Ishikawa (cell line): ENCODE measurements at regions not wholly inside any gene's neighbourhood (a gene's known extent, or its start where the extent isn't known, plus 50 kb on each side); places are given as distances from the start of the nearest gene placed in this dataset.

Experiments used
- CEBPB ChIP-seq: IDR thresholded peaks from 2 replicates; pipeline ENCODE4 v1.6.1; 2012
- CREB1 ChIP-seq: IDR thresholded peaks from 2 replicates; pipeline ENCODE4 v1.6.1; 2012; ENCODE audit warnings: low read depth
- EGR1 ChIP-seq: IDR thresholded peaks from 2 replicates; pipeline ENCODE4 v1.6.1; 2012
- EP300 ChIP-seq: IDR thresholded peaks from 2 replicates; pipeline ENCODE4 v1.6.1; 2012; ENCODE audit warnings: borderline replicate concordance
- FOXM1 ChIP-seq: IDR thresholded peaks from 2 replicates; pipeline ENCODE4 v1.6.1; 2012; ENCODE audit warnings: low read depth, borderline replicate concordance
- MAX ChIP-seq: IDR thresholded peaks from 2 replicates; pipeline ENCODE4 v1.6.1; 2012
- NFIC ChIP-seq: IDR thresholded peaks from 2 replicates; pipeline ENCODE4 v1.6.1; 2012
- RAD21 ChIP-seq: IDR thresholded peaks from 2 replicates; pipeline ENCODE4 v1.6.1; 2012; ENCODE audit warnings: low read depth
- TAF1 ChIP-seq: IDR thresholded peaks from 2 replicates; pipeline ENCODE4 v1.6.1; 2012; ENCODE audit warnings: low read depth, mild to moderate bottlenecking
- TCF12 ChIP-seq: IDR thresholded peaks from 2 replicates; pipeline ENCODE4 v1.6.1; 2012; ENCODE audit warnings: low read depth
- TEAD4 ChIP-seq: IDR thresholded peaks from 2 replicates; pipeline ENCODE4 v1.6.1; 2012
- USF1 ChIP-seq: IDR thresholded peaks from 2 replicates; pipeline ENCODE4 v1.6.1; 2012
- YY1 ChIP-seq: IDR thresholded peaks from 2 replicates; pipeline ENCODE4 v1.6.1; 2012; ENCODE audit warnings: low read depth
- ZBTB7A ChIP-seq: IDR thresholded peaks from 2 replicates; pipeline ENCODE4 v1.6.1; 2012; ENCODE audit warnings: low read depth
- TF ChIP-seq, protein P1 (sequence below): IDR thresholded peaks from 2 replicates; pipeline ENCODE4 v1.6.1; 2012; ENCODE audit warnings: low read depth, mild to moderate bottlenecking

GRCh38 chr3:137242836-137243400, 285.1 kb downstream of the IL20RB start:
- TF ChIP-seq YY1 (no peak), FOXM1 (no peak), ZBTB7A (no peak), EGR1 (no peak), CREB1 (no peak), CEBPB (no peak), MAX (no peak), RAD21 (no peak), USF1 (no peak), TCF12 (no peak), EP300 (no peak), NFIC (no peak), TAF1 (no peak), TEAD4 (no peak)
- TF ChIP-seq, protein P1, sequence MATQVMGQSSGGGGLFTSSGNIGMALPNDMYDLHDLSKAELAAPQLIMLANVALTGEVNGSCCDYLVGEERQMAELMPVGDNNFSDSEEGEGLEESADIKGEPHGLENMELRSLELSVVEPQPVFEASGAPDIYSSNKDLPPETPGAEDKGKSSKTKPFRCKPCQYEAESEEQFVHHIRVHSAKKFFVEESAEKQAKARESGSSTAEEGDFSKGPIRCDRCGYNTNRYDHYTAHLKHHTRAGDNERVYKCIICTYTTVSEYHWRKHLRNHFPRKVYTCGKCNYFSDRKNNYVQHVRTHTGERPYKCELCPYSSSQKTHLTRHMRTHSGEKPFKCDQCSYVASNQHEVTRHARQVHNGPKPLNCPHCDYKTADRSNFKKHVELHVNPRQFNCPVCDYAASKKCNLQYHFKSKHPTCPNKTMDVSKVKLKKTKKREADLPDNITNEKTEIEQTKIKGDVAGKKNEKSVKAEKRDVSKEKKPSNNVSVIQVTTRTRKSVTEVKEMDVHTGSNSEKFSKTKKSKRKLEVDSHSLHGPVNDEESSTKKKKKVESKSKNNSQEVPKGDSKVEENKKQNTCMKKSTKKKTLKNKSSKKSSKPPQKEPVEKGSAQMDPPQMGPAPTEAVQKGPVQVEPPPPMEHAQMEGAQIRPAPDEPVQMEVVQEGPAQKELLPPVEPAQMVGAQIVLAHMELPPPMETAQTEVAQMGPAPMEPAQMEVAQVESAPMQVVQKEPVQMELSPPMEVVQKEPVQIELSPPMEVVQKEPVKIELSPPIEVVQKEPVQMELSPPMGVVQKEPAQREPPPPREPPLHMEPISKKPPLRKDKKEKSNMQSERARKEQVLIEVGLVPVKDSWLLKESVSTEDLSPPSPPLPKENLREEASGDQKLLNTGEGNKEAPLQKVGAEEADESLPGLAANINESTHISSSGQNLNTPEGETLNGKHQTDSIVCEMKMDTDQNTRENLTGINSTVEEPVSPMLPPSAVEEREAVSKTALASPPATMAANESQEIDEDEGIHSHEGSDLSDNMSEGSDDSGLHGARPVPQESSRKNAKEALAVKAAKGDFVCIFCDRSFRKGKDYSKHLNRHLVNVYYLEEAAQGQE = no peak

DNA sequence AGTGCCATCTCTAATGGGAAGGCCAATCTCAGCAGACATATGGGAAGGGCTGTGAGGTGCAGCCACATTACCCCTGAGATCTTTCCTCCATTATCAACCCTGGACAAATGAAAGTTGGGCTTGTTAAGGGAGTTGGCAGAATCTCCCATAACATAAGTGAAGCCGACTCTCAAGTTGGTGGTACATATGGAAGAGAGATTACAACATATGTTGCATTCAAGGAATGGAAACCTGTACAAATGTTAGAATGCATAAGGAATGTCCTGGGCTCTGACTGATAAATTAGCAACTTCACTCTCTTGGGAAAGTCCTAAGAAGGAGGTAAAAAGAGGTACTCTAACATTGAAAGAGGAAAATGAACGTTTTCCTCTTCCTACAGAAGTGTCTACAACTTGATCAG, 288.7 kb downstream of the IL20RB start:
- no peak for TF ChIP-seq ZBTB7A
- no peak for TF ChIP-seq TAF1
- TF ChIP-seq, protein P1 = no peak
- no peak for TF ChIP-seq NFIC
- TF ChIP-seq CEBPB = no peak
- TF ChIP-seq TCF12 = no peak
- TF ChIP-seq TEAD4 = no peak
- TF ChIP-seq FOXM1 = no peak

DNA sequence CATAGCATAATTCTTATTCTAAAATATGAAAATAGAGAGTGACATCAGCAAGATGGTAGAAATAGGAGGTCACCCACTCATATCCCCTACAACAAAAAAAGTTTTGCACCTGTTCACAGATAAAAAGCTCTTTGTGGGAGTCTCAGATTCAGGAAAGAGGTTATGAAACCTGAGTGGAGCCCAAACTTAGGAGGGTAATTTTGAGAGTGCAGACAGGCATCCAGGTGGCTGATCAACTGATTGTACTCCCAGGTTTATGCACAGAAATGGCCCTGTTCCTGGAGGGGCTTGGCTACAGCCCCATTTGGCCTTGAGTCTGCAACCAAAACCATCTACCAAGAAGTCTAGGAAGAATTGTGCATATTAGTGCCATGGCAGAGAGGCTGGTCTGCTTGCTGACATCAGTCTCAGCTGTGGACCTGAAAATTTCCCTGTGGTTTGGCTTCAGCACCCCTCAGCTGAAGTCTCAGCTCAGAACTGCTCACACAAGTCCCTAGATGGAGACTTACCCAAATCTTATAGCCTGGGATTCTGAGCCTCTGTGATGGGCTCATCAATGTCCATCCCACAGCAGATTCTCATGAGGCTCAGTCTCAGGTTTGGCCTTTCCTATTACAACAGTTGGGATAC, 291.6 kb downstream of the IL20RB start:
- TF ChIP-seq MAX (no peak), TCF12 (no peak), YY1 (no peak), NFIC (no peak), USF1 (no peak)

- no peak for TF ChIP-seq ZBTB7A
- no peak for TF ChIP-seq EGR1
- TF ChIP-seq EP300 = no peak
- TF ChIP-seq TEAD4 = no peak
- TF ChIP-seq MAX = no peak
- no peak for TF ChIP-seq RAD21
- no peak for TF ChIP-seq USF1
- no peak for TF ChIP-seq YY1
Measured at GRCh38 chr3:137259089-137259488, 301.3 kb downstream of the IL20RB start.

- TF ChIP-seq ZBTB7A (no peak), TCF12 (no peak), NFIC (no peak), TAF1 (no peak), EP300 (no peak), MAX (no peak), EGR1 (no peak), TEAD4 (no peak), FOXM1 (no peak), USF1 (no peak), CEBPB (no peak), RAD21 (no peak), CREB1 (no peak), YY1 (no peak)
- TF ChIP-seq, protein P1 = no peak
Measured at GRCh38 chr3:137259701-137260100, 301.9 kb downstream of the IL20RB start.
